ENCODE measurements at regions not wholly inside any gene's neighbourhood (a gene's known extent, or its start where the extent isn't known, plus 50 kb on each side); places are given as distances from the start of the nearest gene placed in this dataset.

DNA sequence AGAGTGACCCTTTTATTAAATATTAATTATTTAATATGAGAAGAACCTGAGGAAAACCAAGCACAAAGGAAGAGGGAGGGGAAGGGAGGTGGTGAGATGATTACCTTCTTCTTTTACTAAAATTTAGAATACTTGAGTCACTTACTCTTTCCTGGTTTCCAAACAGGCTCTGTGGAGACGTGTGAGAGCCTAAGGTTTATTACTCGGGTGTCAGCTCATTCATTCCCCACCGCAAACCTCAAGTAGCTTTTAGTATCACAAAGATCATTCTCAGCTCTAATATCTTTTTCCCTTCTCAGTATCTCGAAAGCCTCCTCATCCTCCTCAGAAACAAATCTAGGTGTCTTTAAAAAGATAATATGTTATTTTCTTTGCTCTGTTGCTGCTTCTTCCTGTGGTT lies 497.2 kb upstream of the JARID2 start:
- no peak for DNase-seq

DNA sequence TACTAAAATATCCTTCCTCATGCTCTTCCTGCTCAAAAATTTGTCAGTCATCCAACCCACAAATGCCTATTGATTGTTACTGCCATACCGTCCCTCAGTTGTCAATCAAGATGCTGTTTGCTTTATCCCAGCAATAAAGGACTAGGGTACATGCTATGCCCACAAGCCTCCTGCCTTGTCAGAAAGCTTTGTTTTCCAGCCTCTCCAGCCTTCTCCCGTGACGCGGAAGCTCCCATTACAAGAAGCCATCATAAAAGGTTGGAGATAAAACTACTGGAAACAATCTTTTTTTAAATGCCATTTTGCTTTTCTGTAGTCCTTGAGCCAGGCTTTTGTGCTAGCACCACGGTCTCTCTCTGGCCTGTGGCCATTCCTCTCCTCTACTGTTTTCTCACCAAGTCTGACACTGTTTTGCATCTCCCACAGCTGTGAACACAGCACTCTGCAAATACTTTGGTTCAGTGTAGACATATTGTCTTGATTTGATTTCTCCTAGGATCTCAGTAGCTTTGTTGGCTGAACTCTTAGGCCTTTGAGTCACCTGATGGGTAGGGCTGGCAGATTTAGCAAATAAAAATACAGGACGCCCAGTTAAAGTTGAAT lies 495.7 kb upstream of the JARID2 start:
- no peak for DNase-seq

DNA sequence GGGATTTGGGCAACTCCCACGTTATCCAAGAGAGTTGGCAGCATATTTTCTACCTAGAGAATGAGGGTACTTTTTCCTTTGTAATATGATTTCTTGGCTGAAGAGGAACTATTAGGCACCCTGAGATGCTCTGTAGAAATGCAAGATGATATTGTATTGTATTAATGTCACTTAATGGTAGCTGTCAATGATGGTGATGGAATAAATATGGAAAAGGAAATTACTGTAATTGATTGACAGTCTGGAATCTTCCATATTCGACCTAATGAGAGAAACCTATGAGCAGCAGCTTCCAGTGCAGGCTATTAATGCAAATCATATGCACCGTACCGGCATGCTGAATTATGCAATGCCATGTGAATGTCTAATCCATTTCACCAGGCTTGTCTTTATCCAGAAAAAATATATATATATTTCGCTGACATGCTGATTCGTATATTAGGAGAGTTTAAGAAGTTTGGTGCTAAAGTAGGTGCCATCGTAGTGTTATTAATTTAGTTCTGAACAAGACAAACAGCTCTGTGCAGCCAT lies 494.2 kb upstream of the JARID2 start:
- DNase-seq, result peak; percentile 49

DNA sequence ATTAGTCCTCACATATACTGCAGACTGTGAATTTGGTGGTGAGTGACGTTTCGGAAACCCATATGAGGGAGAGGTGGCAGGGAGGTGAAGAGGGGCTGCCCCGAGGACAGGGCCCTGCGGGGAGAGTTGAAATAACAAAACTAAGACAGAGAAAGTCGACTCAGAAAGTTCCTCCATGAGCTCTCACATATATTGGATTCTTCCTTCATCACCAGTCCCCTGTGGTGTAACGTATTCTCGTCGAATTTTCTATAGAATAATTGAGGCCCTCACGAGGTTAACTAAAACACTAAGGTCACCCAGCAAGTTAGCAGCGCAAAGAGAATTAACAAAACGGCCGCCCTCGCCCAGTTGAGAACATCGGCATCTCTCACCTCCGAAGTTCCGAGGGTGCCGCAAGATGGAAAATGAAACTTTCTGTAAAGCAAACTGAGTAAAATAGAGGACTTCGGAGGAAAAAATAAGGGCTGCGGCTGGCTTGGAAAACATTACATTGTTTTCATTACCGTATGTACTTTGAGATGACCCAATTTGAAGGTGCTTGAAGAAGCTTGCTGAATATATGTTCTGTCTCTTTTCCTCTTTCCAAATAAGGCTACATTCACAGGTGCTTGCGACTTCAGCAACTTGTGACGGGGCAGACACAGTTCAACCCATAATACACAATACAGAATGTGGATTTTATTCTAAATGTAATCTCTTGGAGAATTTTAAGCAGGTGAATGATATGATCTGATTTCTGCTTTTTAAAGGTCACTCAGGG lies 490.9 kb upstream of the JARID2 start:
- no peak for DNase-seq

DNA sequence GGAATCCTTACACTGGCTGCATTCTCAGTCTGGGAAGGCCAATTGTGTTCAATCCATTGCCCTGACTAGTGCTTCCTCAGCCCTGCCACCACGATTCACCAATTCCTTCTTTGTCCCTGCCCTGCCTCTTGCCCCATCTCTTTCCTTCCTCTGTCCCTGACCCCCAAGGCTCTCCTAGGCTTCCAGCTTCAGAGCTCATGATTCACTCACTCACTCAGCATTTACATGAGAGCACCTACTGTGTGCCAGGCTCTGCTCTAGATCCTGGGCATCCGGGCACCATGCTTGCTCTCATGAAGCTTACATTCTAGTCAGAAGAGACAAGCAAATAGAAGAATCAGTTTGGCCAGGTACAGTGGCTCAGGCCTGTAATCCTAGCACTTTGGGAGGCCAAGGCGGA lies 489.5 kb upstream of the JARID2 start:
- no peak for DNase-seq

DNA sequence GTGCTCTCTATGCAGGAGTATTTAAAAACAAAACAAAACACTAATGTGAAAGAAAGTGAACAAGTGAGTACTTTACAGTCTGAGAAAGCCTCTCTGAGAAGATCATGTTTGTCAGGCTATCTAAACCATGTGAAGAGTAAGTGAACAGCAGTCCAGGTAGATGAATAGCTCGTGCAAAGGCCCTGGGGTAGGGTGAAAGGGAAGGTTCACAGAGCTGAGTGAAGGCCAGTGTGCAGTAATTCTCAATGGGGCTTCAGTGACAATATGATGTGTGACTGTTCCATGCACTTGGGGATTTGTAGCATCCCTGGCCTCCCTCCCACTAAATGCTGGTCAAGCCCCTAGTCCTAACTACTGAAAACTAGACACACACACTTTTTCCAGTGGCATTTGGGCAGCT lies 488.9 kb upstream of the JARID2 start:
- no peak for DNase-seq

DNA sequence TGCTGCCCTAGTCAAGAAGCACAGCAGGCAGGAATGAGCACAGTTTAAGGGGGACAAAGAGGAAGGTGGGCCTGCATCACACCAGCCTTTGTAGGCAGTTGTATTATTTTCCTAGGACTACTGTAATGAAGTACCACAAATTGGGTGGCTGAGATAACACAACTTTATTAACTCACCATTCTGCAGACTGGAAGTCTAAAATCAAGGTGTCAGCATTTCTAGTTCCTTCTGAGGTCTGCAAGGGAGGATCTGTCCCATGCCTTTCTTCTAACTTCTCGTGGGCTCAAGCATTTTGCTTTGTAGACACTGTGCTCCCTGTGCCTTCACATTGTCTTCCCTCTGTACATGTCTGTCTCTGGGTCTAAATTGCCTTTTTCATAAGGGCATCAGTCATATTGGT lies 488.5 kb upstream of the JARID2 start:
- DNase-seq, result no peak

DNA sequence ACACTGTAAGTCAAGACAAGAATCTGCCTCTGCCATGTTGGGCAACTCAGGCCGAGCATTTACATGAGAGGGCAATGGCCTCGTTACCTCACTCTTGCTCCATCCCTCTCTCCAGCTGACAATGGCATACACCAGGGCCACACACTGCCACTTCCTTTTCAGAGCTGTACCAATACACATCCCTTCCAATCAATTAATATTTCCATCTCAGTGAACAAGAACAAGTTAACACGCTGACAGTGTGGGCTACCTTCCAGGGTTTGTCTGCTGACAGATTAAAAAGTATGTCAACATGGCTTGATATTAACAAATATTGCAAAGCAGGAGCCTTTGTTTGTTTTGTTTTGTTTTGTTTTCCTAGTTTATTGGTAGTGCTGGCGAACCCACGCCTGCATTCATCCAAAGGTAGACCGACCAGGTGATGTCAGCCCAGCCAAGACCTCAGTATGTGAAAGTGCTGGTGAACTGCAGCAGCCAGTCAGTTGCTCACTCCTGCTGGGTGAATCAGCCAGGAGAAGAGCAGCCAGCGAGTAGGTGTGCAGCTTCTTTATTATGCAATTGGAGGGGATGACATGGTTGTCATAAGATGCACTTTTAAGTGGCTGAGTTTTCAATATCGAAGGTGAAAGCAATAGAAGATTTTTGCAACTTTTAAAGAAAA lies 487.3 kb upstream of the JARID2 start:
- no peak for DNase-seq

DNA sequence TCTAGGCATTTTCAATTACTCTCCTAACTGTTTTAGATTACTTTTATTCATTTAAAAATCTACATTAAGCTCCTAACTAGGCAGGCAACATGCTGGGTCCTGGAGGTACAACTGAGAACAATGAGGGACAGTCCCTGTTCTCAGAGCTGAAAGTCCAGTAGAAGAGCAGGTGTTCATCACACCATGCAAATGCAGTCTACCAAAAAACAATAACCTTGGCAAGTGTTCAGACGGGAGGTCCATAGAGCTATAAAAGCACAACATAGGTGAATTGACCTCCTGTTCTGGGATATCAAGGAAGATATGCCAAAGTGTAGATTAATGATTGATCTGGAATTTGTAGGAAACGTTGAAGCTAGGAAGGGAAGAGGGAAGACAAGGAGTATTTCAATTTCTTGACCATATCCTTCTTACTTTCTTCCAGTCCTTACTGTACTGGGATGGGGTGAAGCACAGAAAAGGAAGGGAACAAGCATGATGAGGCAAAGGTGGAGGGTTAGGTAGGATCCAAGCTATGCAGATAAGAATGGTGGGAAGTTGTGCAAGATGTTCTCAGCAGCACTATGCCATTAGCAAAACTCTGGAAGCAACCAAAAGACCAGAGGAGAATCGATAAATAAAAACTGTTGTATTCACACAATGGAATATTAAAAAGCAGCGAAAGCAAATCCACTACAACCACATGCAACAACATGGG lies 485.7 kb upstream of the JARID2 start:
- no peak for DNase-seq

DNA sequence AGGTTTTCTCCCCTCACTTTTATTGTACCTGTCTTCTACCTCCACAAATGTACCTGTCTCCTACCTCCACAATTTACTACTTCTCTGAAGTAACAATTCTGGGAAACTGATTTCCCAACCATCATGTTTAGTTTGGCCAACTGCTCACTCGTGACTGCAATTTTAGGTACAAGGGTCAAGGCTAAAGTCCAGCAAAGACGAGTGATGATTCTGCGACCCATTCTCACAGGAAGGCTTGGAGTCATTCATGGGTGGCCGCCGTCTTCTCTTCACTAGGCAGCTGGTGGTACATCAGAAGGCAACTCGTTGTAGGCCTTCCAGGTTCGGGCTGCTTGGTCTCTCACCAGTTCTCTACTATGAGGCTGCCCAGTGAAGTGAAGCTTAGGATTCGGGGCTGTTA lies 483.8 kb upstream of the JARID2 start:
- DNase-seq, result no peak

DNA sequence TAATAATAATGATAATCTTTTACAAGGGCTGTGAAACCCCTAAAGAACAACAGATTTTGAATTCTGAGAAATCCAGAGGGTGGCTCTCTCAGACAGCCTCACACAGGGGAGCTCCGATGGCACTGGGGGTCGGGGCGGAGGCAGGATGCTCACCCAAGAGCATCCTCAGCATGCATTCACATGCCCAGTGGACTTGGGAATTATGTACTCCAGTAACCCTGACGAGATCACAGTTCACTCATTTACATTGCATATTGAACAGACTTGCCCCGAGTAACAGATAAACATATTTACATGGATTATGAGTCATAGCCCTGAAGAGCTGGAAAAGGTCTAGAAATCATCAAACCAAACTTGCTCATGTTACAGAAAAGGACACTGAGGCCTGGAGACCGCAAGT lies 482.7 kb upstream of the JARID2 start:
- no peak for DNase-seq

DNA sequence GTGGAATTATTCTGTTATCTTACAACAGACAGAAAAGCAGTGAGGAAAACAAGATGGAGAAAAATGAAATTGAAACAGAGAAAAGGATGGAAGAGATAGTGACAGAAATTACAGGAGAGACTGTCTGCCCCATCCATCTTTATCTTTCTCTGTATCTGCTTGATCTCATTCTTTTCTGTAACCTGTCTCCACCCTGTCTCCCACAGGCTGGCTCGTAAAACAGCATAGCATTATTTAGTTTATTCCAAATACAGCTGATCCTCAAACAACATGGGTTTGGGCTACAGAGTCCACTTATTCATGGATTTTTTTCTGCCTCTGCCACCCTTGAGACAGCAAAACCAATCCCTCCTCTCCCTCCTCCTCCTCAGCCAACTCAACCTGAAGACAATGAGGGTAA lies 482.3 kb upstream of the JARID2 start:
- DNase-seq, result no peak

DNA sequence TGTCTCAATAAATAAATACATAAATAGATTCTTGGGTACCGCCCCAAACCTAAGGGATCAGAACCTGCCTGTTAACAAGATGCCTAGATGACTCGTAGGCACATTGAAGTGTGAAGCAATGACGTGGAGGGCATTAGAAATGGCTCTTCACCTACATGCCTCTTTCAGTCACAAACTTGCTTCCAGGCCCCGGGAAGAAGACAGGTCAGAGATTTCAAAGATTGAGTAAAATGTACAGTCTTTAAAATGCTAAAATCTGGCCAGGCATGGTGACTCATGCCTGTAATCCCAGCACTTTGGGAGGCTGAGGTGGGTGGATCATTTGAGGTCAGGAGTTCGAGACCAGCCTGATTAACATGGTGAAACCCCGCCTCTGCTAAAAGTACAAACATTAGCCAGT lies 480.8 kb upstream of the JARID2 start:
- DNase-seq, result no peak

DNA sequence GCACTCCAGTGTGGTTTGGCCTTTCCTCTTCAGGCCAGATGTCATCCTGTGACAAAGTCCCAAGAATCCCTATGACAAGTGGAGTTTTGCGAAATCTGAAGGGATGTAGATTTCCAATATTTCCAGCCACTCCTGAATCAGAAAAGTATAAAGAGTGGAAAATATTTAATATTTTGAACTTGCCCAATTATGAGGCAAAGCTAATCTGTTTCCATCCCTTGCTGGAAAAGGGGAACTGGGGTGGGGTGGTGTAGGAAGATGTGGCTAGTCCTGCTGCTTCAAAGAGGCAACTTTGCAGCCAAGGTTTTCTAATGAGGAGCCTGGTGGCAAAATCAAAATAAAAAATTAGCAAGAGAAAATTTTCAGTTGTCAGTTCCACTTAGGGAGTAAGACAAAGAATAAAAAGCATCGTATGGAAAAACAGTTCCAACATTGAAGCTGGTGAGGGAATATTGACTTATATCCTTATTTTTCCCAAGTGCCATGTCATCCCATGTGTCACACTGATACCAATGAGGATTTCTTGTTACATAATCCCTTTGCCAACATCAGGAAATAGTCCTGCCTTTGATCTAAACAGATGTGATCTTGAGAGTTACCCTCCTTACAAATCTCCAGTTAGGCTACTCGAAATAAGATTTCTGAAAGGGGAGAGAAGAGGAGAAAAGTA lies 480.0 kb upstream of the JARID2 start:
- no peak for DNase-seq

DNA sequence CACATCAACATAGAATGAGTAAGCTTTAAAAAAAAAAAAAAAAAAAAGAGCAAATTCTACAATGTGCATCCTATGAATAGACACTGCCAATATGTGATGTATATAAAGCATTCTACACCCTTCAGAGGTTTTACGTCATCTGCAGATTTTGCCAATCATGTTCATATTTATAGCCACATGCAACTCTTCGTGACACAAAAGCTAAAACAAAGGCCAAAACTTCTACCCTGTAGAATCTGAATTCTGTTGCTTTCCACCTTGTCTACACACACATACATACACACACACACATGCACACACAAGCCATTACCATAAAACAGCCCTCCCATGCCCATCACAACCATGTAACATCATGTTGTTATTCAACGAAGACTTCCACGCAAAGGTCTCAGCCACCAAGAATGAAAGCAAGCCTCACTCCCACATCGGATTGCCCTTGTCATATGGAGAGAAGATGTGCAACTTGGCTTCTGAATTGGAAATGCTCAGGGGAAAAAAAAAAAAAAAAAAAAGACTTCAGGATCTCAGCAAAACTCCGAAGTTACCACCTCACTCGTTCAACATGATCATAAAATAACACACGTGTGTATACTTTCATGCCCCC lies 479.4 kb upstream of the JARID2 start:
- DNase-seq, result peak; percentile 40

DNA sequence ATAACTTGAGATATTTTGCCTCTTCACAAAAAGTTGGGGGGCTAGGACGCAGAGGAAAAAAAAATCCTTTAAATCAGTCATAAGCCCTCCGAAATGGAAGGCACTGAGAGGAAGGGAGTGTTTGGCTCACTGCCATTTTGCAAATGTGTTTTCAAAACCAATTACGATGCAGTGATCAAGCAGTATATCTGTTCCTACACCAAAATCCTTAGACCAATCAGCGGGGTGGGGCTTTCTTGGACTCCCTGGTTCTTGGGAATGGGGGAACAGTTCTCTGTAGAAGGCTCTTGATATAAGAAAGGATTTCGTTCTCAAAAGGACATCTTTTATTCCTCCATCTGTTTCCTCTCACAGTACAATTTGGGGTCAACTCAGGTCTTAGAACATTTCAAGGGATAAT lies 478.6 kb upstream of the JARID2 start:
- DNase-seq, result no peak

DNA sequence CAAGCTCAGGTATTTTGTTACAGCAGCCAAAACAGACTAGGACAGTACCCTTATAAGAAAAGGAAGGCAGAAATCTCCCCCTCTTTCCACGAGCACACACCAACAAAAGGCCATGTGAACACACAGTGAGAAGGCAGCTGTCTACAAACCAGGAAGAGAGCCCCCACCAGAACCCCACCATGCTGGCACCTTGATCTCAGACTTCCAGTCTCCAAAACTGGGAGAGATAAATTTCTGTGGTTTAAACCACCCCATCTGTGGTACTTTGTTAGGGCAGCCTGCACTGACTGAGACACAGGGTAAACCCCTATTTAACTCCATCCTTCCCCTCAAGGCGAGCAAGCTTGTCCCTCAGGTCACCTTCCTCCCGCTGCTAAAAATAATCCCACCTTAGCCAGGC lies 475.8 kb upstream of the JARID2 start:
- DNase-seq, result no peak

DNA sequence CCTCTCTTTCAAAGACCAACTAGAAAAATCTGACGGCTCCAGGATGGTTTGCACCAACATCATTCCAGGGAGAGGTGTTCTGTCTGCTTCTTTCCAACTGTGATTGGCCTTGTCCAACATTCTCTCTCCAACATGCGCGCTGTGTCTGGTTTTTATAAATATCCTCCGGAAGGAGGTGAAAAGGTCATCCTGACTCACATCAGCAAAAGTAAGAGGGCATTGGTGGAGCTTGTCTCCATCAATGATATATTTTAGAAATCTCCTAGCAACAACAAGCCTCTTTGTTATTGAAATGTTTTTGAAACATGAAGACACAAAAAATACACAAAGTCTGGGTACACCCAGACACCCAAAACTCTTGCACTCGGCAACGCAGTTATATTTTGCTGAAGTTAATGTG lies 475.3 kb upstream of the JARID2 start:
- DNase-seq, result peak; percentile 70

DNA sequence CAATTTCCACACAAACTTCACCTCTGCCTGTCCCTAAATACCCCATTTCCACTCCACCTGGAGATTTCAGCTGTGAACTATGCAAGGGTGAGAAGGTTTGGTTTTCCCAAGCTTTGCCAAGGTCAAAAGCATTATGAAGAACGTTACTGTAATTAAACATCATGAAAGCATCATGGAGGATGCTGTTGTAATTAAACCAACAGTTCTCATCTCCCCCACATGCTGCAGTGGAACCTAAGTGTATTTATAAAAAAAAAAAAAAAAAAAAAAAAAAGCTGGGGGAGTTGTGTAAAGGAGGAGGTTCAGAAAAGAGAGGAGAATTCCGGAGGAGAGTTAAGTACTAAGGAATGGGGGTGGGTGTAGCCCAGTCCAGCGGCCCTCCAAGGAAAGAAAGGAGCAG lies 474.9 kb upstream of the JARID2 start:
- DNase-seq, result no peak

DNA sequence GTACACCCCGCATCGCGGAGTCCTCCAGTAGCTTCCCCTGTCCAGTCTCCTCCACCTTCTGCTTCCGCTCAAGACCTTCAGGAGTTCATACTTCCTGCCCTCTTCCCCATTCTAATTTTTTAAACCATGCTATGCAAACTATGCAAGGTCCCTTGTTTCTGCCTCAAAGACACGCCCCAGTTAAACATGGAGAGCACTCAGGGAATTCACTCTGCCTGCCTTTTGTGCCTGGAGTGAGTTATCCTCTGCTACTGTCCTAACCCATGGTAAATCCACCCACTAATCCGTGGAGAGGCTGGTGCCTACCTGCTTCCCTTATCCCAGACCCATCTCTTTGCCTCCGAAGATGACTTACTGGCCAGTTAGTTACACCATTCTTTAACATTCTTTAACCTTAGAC lies 473.7 kb upstream of the JARID2 start:
- no peak for DNase-seq

DNA sequence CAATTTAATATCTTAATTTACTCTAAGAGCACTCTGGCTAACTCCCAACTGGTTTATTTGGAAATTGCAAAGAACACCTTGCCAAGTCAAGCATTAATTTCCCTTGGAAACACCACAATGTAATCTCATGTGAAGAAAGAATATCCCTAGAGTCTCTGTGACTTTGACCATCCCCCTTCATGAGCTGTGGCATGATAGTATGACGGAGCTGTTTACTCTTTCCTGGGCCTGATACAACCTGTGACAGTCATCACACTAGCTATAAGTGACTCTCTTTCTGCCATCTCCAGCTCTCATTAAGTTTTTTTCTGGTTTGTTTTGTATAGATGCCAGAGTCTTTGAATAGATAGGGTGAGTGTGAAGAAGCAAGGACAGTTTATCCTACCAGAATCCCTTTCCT lies 470.3 kb upstream of the JARID2 start:
- DNase-seq, result no peak

DNA sequence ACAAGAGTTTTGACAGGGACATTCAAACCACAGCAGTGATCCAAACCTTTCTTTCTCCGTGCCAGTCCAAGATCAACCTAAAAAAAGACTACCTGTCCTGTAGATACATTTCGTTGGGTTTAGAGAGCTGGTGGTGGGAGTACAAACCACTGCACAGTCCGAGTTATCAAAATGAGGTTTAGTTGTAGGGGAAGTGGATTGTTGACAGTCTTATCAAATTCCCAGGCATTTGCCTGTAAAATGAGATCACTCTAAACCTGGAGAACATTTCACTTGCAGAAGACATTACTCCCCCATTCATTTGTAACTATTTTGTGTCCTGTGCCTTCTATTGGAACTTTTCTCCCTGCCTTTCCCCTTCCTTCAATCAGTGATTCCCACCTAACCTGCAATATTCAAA lies 469.6 kb upstream of the JARID2 start:
- DNase-seq, result no peak

Measured in fibroblast of upper back skin (primary cell).